ENCODE measurements at regions not wholly inside any gene's neighbourhood (a gene's known extent, or its start where the extent isn't known, plus 50 kb on each side); places are given as distances from the start of the nearest gene placed in this dataset.

- no peak for DNase-seq (ENCODE audit: low spot score)
- intact Hi-C loops (cut with DNase I) = no loop called here
These were observed 596.7 kb downstream of the TUSC7 start for GRCh38 chr3:117306299-117306698.

GRCh38 chr3:117308353-117308752, 598.8 kb downstream of the TUSC7 start:
- intact Hi-C loops (cut with DNase I) = no loop called here
- no peak for DNase-seq (ENCODE audit: low spot score)

GRCh38 chr3:117308756-117309155, 599.2 kb downstream of the TUSC7 start:
- intact Hi-C loops (cut with DNase I) = no loop called here

GRCh38 chr3:117310536-117310935, 601.0 kb downstream of the TUSC7 start:
- DNase-seq (ENCODE audit: low spot score) = no peak
- intact Hi-C loops (cut with DNase I) = no loop called here

More at GRCh38 chr3:117308756-117309155, 599.2 kb downstream of the TUSC7 start:
- no peak for DNase-seq (ENCODE audit: low spot score)

- intact Hi-C loops (cut with DNase I) = no loop called here
- no peak for DNase-seq (ENCODE audit: low spot score)
These were observed 605.0 kb downstream of the TUSC7 start for GRCh38 chr3:117314441-117315150.

GRCh38 chr3:117322866-117323265, 613.3 kb downstream of the TUSC7 start:
- DNase-seq (ENCODE audit: low spot score) = no peak
- intact Hi-C loops (cut with DNase I) = no loop called here

GRCh38 chr3:117346901-117347300, 637.3 kb downstream of the TUSC7 start:
- intact Hi-C loops (cut with DNase I) = no loop called here
- no peak for DNase-seq (ENCODE audit: low spot score)

GRCh38 chr3:117348884-117349283, 639.3 kb downstream of the TUSC7 start:
- intact Hi-C loops (cut with DNase I) = no loop called here
- DNase-seq (ENCODE audit: low spot score) = no peak

- DNase-seq (ENCODE audit: low spot score) = no peak
- intact Hi-C loops (cut with DNase I) = no loop called here
These were observed 640.0 kb downstream of the TUSC7 start for GRCh38 chr3:117349566-117349965.

- no peak for DNase-seq (ENCODE audit: low spot score)
- intact Hi-C loops (cut with DNase I) = no loop called here
These were observed 640.8 kb downstream of the TUSC7 start for GRCh38 chr3:117350371-117350770.

- no peak for DNase-seq (ENCODE audit: low spot score)
- intact Hi-C loops (cut with DNase I) = no loop called here
These were observed 646.0 kb downstream of the TUSC7 start for GRCh38 chr3:117355566-117355965.

GRCh38 chr3:117356091-117356705, 646.6 kb downstream of the TUSC7 start:
- no peak for DNase-seq (ENCODE audit: low spot score)
- intact Hi-C loops (cut with DNase I) = no loop called here

- DNase-seq (ENCODE audit: low spot score) = no peak
- intact Hi-C loops (cut with DNase I) = no loop called here
These were observed 649.2 kb downstream of the TUSC7 start for GRCh38 chr3:117358717-117359314.

GRCh38 chr3:117366574-117366973, 657.0 kb downstream of the TUSC7 start:
- intact Hi-C loops (cut with DNase I) = no loop called here
- DNase-seq (ENCODE audit: low spot score) = no peak

GRCh38 chr3:117367861-117368260, 658.3 kb downstream of the TUSC7 start:
- no peak for DNase-seq (ENCODE audit: low spot score)
- intact Hi-C loops (cut with DNase I) = no loop called here

- no peak for DNase-seq (ENCODE audit: low spot score)
- intact Hi-C loops (cut with DNase I) = no loop called here
These were observed 671.1 kb downstream of the TUSC7 start for GRCh38 chr3:117380631-117381030.

GRCh38 chr3:117393119-117393518, 683.5 kb downstream of the TUSC7 start:
- intact Hi-C loops (cut with DNase I) = no loop called here
- no peak for DNase-seq (ENCODE audit: low spot score)

GRCh38 chr3:117398141-117398899, 688.7 kb downstream of the TUSC7 start:
- intact Hi-C loops (cut with DNase I) = no loop called here
- no peak for DNase-seq (ENCODE audit: low spot score)

GRCh38 chr3:117399311-117400078, 689.9 kb downstream of the TUSC7 start:
- intact Hi-C loops (cut with DNase I) = no loop called here
- DNase-seq (ENCODE audit: low spot score) = no peak

- intact Hi-C loops (cut with DNase I) = no loop called here
These were observed 690.7 kb downstream of the TUSC7 start for GRCh38 chr3:117400303-117400702.

More at GRCh38 chr3:117400303-117400702, 690.7 kb downstream of the TUSC7 start:
- no peak for DNase-seq (ENCODE audit: low spot score)

Measured in cardiac septum (tissue), 1 donor.